NB4 (cell line): ENCODE measurements at regions not wholly inside any gene's neighbourhood (a gene's known extent, or its start where the extent isn't known, plus 50 kb on each side); places are given as distances from the start of the nearest gene placed in this dataset.

ENCODE experiments used
- DNase-seq: peaks from one replicate; pipeline ENCODE4 v3.0.0; 2010; ENCODE audit warnings: low read depth
- H3K4me3 ChIP-seq: one replicate; pipeline ENCODE4 v1.5.1; 2011; ENCODE audit warnings: mild to moderate bottlenecking, low read depth, low read length, moderate library complexity
- MYC ChIP-seq: IDR thresholded peaks from 2 replicates; pipeline ENCODE4 v1.6.1; 2011; ENCODE audit warnings: low read depth, low read length
- POLR2A ChIP-seq: IDR thresholded peaks from 2 replicates; pipeline ENCODE4 v1.6.1; 2011; ENCODE audit warnings: mild to moderate bottlenecking; ENCODE audit not compliant: insufficient read length; ENCODE audit errors: extremely low read depth
- TF ChIP-seq, protein P1 (sequence below): IDR thresholded peaks from 2 replicates; pipeline ENCODE4 v1.6.1; 2011; ENCODE audit warnings: low read depth, low read length
- TF ChIP-seq, protein P2 (sequence below): IDR thresholded peaks from one replicate; pipeline ENCODE4 v1.5.1; 2012; ENCODE audit warnings: low read depth, low read length

DNA sequence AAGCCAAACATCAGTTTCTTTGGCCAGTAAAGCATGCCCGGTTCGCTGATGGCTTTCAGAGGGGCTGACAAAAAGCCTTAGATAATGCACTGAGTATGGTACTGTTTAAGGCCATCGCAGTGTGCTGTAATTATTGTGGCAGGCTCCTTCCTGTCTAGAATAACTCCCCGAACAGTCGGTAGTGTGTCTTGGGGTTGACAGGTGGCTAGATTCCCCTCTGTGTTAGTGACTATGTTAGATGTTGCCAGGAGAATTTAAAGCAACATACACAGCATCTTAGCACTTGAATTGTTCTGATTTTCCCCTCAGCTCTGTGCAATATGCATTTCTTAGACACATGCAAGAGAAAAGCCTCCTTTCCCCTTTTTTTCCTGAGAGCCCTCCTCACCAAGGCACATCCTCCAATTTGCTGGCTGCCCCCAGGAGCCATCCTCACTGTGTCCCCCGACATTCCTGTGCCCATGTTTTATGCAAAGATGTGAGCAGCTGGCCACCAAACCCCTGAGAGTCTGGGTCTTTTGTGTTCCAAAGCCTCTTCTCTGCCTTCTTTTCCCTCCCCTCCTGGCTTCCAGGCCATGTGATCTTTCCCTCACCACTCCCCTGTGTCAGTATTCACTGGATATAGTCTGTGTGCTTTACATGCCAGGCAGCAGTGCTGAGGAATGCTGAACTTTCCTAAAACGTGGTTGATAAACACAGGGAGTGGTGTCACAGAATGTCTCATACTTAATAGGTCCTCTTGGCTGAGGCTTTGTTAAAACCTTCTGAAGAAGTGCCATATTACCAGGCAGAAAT, 331.5 kb downstream of the HRH4 start:
- no peak overlapping the region for H3K4me3 ChIP-seq
- TF ChIP-seq, protein P1, sequence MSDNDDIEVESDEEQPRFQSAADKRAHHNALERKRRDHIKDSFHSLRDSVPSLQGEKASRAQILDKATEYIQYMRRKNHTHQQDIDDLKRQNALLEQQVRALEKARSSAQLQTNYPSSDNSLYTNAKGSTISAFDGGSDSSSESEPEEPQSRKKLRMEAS = no peak
- TF ChIP-seq POLR2A = no peak
- TF ChIP-seq, protein P2, sequence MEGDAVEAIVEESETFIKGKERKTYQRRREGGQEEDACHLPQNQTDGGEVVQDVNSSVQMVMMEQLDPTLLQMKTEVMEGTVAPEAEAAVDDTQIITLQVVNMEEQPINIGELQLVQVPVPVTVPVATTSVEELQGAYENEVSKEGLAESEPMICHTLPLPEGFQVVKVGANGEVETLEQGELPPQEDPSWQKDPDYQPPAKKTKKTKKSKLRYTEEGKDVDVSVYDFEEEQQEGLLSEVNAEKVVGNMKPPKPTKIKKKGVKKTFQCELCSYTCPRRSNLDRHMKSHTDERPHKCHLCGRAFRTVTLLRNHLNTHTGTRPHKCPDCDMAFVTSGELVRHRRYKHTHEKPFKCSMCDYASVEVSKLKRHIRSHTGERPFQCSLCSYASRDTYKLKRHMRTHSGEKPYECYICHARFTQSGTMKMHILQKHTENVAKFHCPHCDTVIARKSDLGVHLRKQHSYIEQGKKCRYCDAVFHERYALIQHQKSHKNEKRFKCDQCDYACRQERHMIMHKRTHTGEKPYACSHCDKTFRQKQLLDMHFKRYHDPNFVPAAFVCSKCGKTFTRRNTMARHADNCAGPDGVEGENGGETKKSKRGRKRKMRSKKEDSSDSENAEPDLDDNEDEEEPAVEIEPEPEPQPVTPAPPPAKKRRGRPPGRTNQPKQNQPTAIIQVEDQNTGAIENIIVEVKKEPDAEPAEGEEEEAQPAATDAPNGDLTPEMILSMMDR = no peak
- no peak for TF ChIP-seq MYC
- no peak for DNase-seq

DNA sequence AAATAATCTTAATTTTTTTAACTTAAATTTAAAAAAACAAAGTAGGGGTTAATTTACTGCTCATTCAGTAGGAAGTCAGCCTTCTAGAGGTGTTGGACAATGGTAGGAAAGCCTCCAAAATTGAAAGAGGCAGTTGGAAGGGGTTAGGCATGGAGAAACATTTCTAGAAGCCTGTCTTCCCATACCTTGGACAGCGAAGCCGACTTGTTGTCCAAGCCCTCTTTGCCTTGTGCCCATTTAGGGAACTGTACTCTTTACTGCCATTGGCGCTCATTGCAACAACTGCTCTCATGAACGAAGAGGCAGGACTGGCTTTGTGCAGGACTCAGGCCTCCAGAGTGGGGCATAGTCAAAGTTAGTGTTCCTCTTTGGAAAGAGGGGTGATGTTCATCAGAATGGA, 333.3 kb downstream of the HRH4 start:
- no peak for DNase-seq
- TF ChIP-seq POLR2A (no peak), MYC (no peak)
- TF ChIP-seq, protein P1 = no peak
- no peak overlapping the region for H3K4me3 ChIP-seq

DNA sequence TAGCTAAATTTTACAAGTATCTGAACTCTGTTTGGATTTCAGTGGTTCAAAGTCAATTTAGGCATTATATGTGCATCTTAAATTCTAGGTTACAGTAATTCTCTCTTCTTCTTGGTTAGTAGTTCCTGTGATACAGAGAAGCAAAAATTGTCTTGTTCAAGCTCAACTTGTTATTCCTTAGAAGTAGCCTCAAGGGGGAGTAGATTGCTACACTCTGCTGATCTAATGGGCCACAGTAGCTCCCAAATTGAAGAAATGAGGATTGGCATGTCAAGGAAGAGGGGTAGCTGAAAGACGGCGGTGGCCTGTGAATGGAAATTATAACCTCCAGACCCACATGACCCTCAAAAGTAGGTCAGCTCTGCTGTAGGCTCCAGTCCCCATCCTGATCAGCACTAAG, 334.7 kb downstream of the HRH4 start:
- H3K4me3 ChIP-seq = no peak overlapping the region
- DNase-seq = no peak

DNA sequence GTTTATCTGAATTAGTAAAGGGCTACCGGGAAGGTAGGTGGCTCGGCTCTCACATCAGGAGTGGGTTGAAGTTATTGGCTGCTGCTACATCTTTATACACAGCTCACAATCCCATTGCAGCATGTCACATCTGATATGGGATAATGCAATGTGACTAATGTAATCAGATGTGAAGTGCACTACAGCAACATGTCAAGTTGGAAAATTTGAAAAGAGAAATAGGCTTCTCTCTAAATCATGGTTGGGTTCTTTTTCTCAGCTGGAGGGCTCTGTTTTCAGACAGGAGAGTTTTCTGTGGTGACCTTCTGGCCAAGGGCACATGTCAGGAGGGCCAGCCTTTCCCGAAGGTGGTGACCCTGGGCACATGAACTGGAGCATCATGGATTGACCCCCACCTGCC, 337.5 kb downstream of the HRH4 start:
- DNase-seq = no peak
- no peak overlapping the region for H3K4me3 ChIP-seq
- TF ChIP-seq POLR2A = no peak
- TF ChIP-seq MYC = no peak
- TF ChIP-seq, protein P1 = no peak
- TF ChIP-seq, protein P2 = no peak

More for the DNA sequence above, 334.7 kb downstream of the HRH4 start:
- TF ChIP-seq MYC (no peak), POLR2A (no peak)
- TF ChIP-seq, protein P1 = no peak
- TF ChIP-seq, protein P2 = no peak

DNA sequence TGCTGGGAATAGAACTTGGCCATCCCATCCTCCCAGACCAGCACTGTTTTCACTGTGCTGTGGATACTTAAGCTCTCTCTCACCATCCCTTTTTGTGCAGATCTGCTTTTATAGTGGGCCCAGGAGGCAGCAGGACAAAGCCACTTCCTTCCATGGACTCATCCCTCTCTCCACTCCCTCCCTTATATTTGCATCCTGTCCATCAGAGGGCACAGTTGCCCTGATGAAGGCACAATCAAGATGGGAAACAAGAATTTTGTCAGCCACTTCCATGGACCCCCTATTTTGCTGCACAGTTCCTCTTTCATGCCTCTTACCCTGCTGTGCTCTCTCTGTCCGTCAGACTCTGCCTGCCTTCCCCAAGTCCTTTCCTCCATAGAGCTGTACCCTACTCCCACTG, 338.7 kb downstream of the HRH4 start:
- TF ChIP-seq MYC = no peak
- TF ChIP-seq, protein P1 = no peak
- TF ChIP-seq, protein P2 = no peak
- no peak for TF ChIP-seq POLR2A
- no peak overlapping the region for H3K4me3 ChIP-seq
- DNase-seq = peak; percentile 6

DNA sequence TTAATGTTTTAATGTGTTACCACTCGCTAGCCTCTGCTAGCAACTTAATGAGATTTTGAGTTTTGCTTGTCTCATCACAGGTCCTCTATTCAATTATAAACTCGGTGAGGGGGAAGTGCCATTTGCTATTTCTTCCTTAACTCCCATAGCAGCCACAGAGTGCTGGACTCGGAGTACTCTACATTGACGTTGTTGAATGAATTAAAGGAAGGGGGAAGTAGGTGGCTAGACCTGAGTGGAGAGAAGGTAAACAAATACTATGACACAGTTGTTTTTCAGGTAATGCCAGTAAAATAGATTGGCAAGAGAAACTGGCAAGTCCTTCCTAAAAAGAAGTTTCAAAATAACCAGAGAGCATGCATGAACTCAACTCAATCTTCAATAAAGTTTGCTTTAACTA, 339.3 kb downstream of the HRH4 start:
- TF ChIP-seq MYC = no peak
- TF ChIP-seq POLR2A = no peak
- TF ChIP-seq, protein P1 = no peak
- TF ChIP-seq, protein P2 = no peak
- no peak for DNase-seq
- H3K4me3 ChIP-seq = no peak overlapping the region
